OCI-M1 (cell line): ENCODE measurements at regions not wholly inside any gene's neighbourhood (a gene's known extent, or its start where the extent isn't known, plus 50 kb on each side); places are given as distances from the start of the nearest gene placed in this dataset.

Source experiments
- DNase-seq: peaks from one replicate; lab custom pipeline; 2025; lab: John Stamatoyannopoulos, UW

DNA sequence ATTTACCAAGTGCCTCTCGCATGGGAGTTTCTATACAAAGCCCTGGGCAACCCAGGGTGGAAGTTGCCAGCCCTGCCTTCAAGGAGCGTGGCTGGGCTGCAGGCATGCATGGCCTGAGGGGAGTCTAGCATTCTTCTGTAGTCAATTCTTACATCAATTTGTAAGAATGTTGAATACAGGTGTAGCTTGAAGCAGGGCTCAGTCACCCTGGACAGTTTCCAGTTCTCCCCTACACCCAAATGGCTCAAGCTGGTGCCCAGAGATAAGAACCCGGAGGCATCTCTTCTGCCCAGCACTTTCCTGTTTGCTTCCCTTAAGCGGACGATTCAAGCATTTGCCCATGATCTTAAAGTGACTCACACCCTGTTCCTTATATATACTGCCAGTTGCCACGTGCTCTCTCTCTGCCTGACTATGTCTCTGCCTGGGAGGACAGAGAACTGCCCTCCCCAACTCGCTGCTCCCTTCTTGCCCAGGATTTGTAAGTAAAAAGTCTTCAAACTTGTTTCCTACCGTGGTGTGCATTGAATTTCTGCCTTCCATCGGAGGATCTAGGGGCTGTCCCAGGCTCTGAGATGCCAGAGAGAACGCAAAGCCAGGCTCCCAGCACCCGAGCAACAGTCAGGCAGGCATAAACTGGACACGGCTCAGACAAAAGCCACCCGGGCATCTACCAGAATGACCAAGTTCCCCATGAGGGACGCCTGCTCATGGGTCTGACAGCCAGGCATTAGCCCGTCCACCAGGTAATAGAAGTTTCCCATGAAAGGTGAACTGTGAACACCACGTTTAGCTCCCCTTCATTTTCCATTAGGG, 50.9 kb upstream of the AJAP1 start:
- peak; percentile 40 for DNase-seq
